A549 (cell line): ENCODE measurements at regions not wholly inside any gene's neighbourhood (a gene's known extent, or its start where the extent isn't known, plus 50 kb on each side); places are given as distances from the start of the nearest gene placed in this dataset.
"Not testable (repeated sequence)": the region's sequence is repeated elsewhere in the genome, so short reads cannot be mapped to it uniquely, and the experiment has no call there.

Source experiments
- ATAC-seq, 2 experiments: fragments of 200-7000 bp in 1 of 2; fragments of >200 bp in 1 of 2; cut with Nextera tagmentation in 1 of 2; cut with Tn5 transposase in 1 of 2; 3 replicates each; pipeline versions ENCODE4 v1.8.0 to v1.9.1; 2018 to 2020; ENCODE audit warnings: mild to moderate bottlenecking in 1 of 2, moderate library complexity in 1 of 2
- CTCF ChIA-PET: fragments of 300-600 bp; sonication (Branson Sonifier 250); formaldehyde crosslinking; extraction: SDS; loops from one replicate; lab custom pipeline; 2021; ENCODE audit warnings: antibody characterized with exemption, inconsistent platforms; lab: Yijun Ruan, JAX
- POLR2A ChIA-PET: fragments of 350-600 bp; formaldehyde crosslinking; extraction: SDS; loops from one replicate; lab custom pipeline; 2021; ENCODE audit warnings: antibody characterized with exemption, inconsistent platforms; lab: Yijun Ruan, JAX
- DNase-seq, 2 experiments: peaks; one replicate each; pipeline versions ENCODE4 v3.0.0 to v3.0.0-alpha.2; 2011 to 2016; ENCODE audit warnings: low read depth in 1 of 2, low spot score in 1 of 2
- FAIRE-seq: peaks from 2 replicates; lab custom pipeline; 2011; peaks lifted over from hg19 to GRCh38; lab: Jason Lieb, UNC
- H3K27ac ChIP-seq, 2 experiments: fragments of >200 bp; sonication (Bioruptor Twin); formaldehyde crosslinking; 3 replicates each; pipeline ENCODE4 v1.5.1; 2016 to 2017
- H3K4me1 ChIP-seq: fragments of >200 bp; sonication (Bioruptor Twin); formaldehyde crosslinking; 3 replicates; pipeline ENCODE4 v1.6.1; 2016
- H3K4me2 ChIP-seq: fragments of >200 bp; sonication (Bioruptor Twin); formaldehyde crosslinking; 3 replicates; pipeline ENCODE4 v1.6.1; 2016
- H3K4me3 ChIP-seq: fragments of >200 bp; sonication (Bioruptor Twin); formaldehyde crosslinking; 3 replicates; pipeline ENCODE4 v1.5.1; 2016
- H3K9me3 ChIP-seq: fragments of >200 bp; sonication (Bioruptor Twin); formaldehyde crosslinking; 3 replicates; pipeline ENCODE4 v1.6.1; 2016
- BHLHE40 ChIP-seq: IDR thresholded peaks from 2 replicates; pipeline ENCODE4 v1.6.1; 2012; ENCODE audit warnings: low read depth, low read length, inconsistent platforms
- EHMT2 ChIP-seq: fragments of 200-600 bp; sonication (generic); IDR thresholded peaks from 2 replicates; pipeline ENCODE4 v1.6.1; 2016; ENCODE audit warnings: antibody characterized with exemption, low read depth, mild to moderate bottlenecking, moderate library complexity
- FOXS1 ChIP-seq: fragments of 250-450 bp; sonication (Bioruptor Pico); IDR thresholded peaks from 2 replicates; pipeline ENCODE4 v1.5.0; 2020; ENCODE audit warnings: mild to moderate bottlenecking, moderate library complexity
- JUNB ChIP-seq: fragments of >200 bp; sonication (Bioruptor Twin); formaldehyde crosslinking; IDR thresholded peaks from 2 replicates; pipeline ENCODE4 v1.6.1; 2016
- KDM1A ChIP-seq: fragments of 200-600 bp; sonication (generic); IDR thresholded peaks from 2 replicates; pipeline ENCODE4 v1.6.1; 2016; ENCODE audit warnings: low read depth, mild to moderate bottlenecking
- MYC ChIP-seq: IDR thresholded peaks from 2 replicates; pipeline ENCODE4 v1.6.1; 2012; ENCODE audit warnings: mild to moderate bottlenecking, inconsistent platforms, low read length, improper control_type of control experiment, borderline replicate concordance
- NPAS2 ChIP-seq: fragments of 250-450 bp; sonication (Bioruptor Pico); IDR thresholded peaks from 2 replicates; pipeline ENCODE4 v1.8.0; 2022; ENCODE audit warnings: mild to moderate bottlenecking, moderate library complexity, borderline replicate concordance
- PHF8 ChIP-seq: fragments of 200-600 bp; sonication (generic); IDR thresholded peaks from 2 replicates; pipeline ENCODE4 v1.6.1; 2016; ENCODE audit warnings: low read depth, mild to moderate bottlenecking, antibody characterized with exemption, moderate library complexity, borderline replicate concordance
- RARB ChIP-seq: fragments of 250-450 bp; sonication (Bioruptor Pico); IDR thresholded peaks from 2 replicates; pipeline ENCODE4 v1.8.0; 2021; ENCODE audit warnings: mild to moderate bottlenecking, moderate library complexity
- RCOR1 ChIP-seq: fragments of 150-350 bp; IDR thresholded peaks from 2 replicates; pipeline ENCODE4 v1.6.1; 2014; ENCODE audit warnings: antibody characterized with exemption, low read length, low read depth
- RFX5 ChIP-seq: fragments of 450-650 bp; IDR thresholded peaks from 2 replicates; pipeline ENCODE4 v1.7.1; 2014; ENCODE audit warnings: antibody characterized with exemption, mild to moderate bottlenecking, moderate library complexity
- RNF2 ChIP-seq: fragments of 200-600 bp; sonication (generic); IDR thresholded peaks from 2 replicates; pipeline ENCODE4 v1.6.1; 2016; ENCODE audit warnings: low read depth, mild to moderate bottlenecking, antibody characterized with exemption, moderate library complexity, borderline replicate concordance
- SMC3 ChIP-seq: fragments of >200 bp; sonication (Bioruptor Twin); formaldehyde crosslinking; IDR thresholded peaks from 3 replicates; pipeline ENCODE4 v1.6.1; 2018; ENCODE audit warnings: inconsistent platforms
- ZFP36 ChIP-seq: fragments of 450-650 bp; IDR thresholded peaks from 2 replicates; pipeline ENCODE4 v1.6.1; 2014; ENCODE audit warnings: borderline replicate concordance; ENCODE audit not compliant: partially characterized antibody
- WGBS: methylation state at CpG from one replicate; pipeline ENCODE4 v1.1.6; 2017; ENCODE audit errors: missing lambda C conversion rate; 5-methylcytosine and 5-hydroxymethylcytosine counted together
- TF ChIP-seq, protein P1 (sequence below): fragments of >200 bp; sonication (Bioruptor Twin); formaldehyde crosslinking; IDR thresholded peaks from 3 replicates; pipeline ENCODE4 v1.6.1; 2016
- TF ChIP-seq, protein P2 (sequence below): fragments of >200 bp; sonication (Bioruptor Twin); formaldehyde crosslinking; IDR thresholded peaks from 2 replicates; pipeline ENCODE4 v1.6.1; 2016

- TF ChIP-seq, protein P1, sequence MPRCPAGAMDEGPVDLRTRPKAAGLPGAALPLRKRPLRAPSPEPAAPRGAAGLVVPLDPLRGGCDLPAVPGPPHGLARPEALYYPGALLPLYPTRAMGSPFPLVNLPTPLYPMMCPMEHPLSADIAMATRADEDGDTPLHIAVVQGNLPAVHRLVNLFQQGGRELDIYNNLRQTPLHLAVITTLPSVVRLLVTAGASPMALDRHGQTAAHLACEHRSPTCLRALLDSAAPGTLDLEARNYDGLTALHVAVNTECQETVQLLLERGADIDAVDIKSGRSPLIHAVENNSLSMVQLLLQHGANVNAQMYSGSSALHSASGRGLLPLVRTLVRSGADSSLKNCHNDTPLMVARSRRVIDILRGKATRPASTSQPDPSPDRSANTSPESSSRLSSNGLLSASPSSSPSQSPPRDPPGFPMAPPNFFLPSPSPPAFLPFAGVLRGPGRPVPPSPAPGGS, result no peak
- TF ChIP-seq RCOR1 (no peak), SMC3 (no peak), EHMT2 (no peak), NPAS2 (no peak), RFX5 (no peak), RNF2 (no peak), PHF8 (no peak), JUNB (no peak)
Measured at GRCh38 chr7:32809347-32809746, 82.2 kb downstream of the KBTBD2 start (continued).

DNA sequence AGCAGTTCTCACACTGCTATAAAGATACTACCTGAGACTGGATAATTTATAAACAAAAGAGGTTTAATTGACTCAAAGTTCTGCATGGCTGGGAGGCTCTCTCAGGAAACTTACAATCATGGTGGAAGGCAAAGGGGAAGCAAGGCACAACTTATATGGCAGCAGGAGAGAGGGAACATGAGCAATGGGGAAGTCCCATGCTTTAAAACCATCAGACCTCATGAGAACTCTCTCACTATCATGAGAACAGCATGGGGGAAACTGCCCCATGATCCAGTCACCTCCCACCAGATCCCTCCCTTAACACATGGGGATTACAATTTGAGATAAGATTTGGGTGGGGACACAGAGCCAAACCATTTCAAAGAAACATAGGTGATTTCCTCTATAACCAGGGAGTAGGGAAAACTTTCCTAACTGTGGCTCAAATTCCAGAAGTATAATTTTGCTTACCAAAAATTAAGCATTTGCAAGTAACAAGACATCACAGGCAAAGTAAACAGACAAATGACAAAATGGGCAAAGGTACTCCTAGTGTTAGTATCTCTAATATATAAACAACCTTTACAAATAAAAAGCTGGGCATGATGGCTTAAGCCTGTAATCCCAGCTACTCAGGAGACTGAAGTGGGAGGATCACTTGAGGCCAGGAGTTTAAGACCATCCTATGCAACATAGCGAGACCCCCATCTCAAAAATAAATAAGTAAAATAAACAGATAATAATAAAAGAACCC lies 88.0 kb downstream of the KBTBD2 start:
- CTCF ChIA-PET, result interaction anchor here (1.3 kb wide), 1 partner anchor 44 kb away, joined by 5 read pairs; no protein-coding TSS in a partner anchor
- POLR2A ChIA-PET, result no interaction called here
- Histone ChIP-seq H3K9me3 (peaks cover 19% of the 10 kb centered on the region), H3K4me2 (no peak overlapping the region), H3K4me3 (no peak overlapping the region), H3K4me1 (no peaks in the 10 kb centered on the region), H3K27ac (no peak overlapping the region)
- ATAC-seq, result no peak
- DNase-seq, result no peak
- WGBS, result 94% methylated on average over 1 of the region's 1 CpG
- TF ChIP-seq, protein P2, sequence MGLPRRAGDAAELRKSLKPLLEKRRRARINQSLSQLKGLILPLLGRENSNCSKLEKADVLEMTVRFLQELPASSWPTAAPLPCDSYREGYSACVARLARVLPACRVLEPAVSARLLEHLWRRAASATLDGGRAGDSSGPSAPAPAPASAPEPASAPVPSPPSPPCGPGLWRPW, result no peak
- TF ChIP-seq RARB (CRISPR knock-in tag), result no peak
- no peak for FAIRE-seq

DNA sequence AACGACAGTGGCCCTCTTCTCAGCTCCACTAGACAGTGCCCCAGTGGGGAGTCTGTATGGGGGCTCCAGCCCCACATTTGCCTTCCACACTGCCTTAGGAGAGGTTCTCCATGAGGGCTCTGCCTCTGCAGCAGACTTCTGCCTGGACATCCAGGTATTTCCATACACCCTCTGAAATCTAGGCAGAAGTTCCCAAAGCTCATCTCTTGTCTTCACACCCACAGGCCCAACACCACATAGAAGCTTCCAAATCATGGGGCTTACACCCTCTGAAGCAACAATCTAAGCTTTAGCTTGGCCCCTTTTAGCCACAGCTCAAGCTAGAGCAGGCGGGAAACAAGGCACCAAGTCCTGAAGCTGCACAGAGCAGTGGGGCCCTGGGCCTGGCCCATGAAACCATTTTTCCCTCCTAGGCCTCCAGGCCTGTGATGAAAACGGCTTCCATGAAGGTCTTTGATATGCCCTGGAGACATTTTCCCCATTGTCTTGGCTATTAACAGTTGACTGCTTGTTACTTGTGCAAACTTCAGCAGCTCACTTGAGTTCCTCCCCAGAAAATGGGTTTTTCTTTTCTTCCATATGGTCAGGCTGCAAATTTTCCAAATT lies 89.2 kb downstream of the KBTBD2 start:
- DNase-seq (peak in 1 of 2 experiments; percentile 14), FAIRE-seq (no peak), ATAC-seq (no peak)
- CTCF ChIA-PET, result interaction anchor here (0.7 to 1.6 kb wide), 4 partner anchors 17 to 308 kb away, joined by 3 to 5 read pairs (median 4); no protein-coding TSS in a partner anchor
- 75% methylated on average over 3 of the region's 3 CpGs for WGBS
- TF ChIP-seq FOXS1 (CRISPR knock-in tag) (no peak), BHLHE40 (no peak), PHF8 (no peak), ZFP36 (peak; percentile 83), MYC (no peak), KDM1A (no peak)
- no peak overlapping the region for H3K27ac ChIP-seq
- peaks cover 19% of the 10 kb centered on the region for H3K9me3 ChIP-seq
- POLR2A ChIA-PET, result no interaction called here
- no peak overlapping the region for H3K4me2 ChIP-seq
- H3K4me3 ChIP-seq, result no peak overlapping the region
- no peaks in the 10 kb centered on the region for H3K4me1 ChIP-seq

GRCh38 chr7:32793053-32793452 lies 98.5 kb downstream of the KBTBD2 start:
- DNase-seq, H3K4me2 ChIP-seq, FAIRE-seq, H3K4me1 ChIP-seq, POLR2A ChIA-PET, CTCF ChIA-PET, H3K9me3 ChIP-seq, H3K4me3 ChIP-seq, ATAC-seq, H3K27ac ChIP-seq: not testable (repeated sequence)
- 88% methylated on average over 1 of the region's 5 CpGs for WGBS

DNA sequence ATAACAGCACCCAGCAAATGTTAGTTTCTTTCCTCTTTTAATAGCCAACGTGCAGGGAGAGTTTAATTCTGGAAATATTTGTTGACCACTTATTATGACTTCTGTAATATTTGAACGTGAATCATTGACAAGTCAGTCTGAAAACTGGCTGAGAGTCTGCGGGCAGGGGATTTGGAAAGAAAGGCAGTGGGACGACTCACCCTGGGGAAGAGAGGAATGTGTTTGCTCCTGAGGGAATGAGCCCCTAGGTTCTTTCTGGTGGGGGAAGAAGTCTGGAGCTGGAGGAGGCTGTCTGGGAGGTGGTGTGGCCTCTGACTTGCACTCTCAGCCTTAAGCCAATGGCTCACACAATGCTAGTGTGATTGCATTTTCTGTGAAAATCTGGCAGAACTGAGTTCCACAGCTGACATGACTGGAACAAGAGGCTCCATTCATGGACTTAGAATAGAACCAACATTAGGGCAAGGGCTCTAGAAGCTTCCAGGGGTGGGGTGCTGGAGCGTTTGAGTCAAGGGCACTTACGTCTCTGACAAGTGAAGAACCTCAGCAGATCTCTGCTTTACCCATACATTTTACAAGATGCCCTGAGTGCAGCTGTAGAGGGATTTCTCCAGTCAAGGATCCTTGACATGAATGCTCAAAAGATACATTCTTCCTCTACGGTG lies 100.7 kb downstream of the KBTBD2 start:
- WGBS, result 48% methylated on average over 7 of the region's 7 CpGs
- CTCF ChIA-PET, H3K4me3 ChIP-seq, H3K9me3 ChIP-seq, POLR2A ChIA-PET, FAIRE-seq, H3K27ac ChIP-seq, H3K4me2 ChIP-seq, H3K4me1 ChIP-seq, DNase-seq: not testable (repeated sequence)
- ATAC-seq, result peak; percentile 58 to 73; a peak in 5 of 6 replicates

DNA sequence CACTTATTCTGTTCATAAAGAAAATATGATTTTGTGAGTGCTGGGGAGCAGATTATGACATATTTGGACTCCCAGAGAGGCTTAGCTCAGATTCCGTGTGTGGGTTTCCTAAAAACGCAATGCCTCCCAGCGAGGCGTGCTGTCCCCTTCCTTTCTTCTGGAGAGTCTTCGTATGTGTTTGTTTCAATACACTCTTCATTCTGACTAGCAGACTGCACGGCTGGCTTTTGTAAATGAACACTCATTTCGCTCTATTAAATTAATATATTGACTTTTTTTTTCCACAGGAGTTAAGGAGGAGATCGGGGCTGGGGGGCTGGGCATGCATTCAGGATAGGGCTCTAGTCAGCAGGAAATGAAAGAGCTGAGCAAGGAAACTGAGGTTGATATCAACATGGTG lies 102.3 kb downstream of the KBTBD2 start:
- 92% methylated on average over 8 of the region's 8 CpGs for WGBS
- POLR2A ChIA-PET, ATAC-seq, H3K4me2 ChIP-seq, FAIRE-seq, H3K4me1 ChIP-seq, H3K27ac ChIP-seq, DNase-seq, H3K4me3 ChIP-seq, H3K9me3 ChIP-seq: not testable (repeated sequence)
- CTCF ChIA-PET, result interaction anchor here (1.2 kb wide), 1 partner anchor 11 kb away, joined by 4 read pairs; no protein-coding TSS in a partner anchor

- H3K4me1 ChIP-seq, H3K4me2 ChIP-seq, H3K9me3 ChIP-seq, ATAC-seq, DNase-seq, FAIRE-seq, H3K4me3 ChIP-seq, CTCF ChIA-PET, POLR2A ChIA-PET, H3K27ac ChIP-seq: not testable (repeated sequence)
- WGBS, result 94% methylated on average over 2 of the region's 2 CpGs
Measured at GRCh38 chr7:32788174-32788573, 103.4 kb downstream of the KBTBD2 start.
